NCI-H446 treated with DMSO at 0.1 percent for 48 hours (cell line): ENCODE measurements at regions not wholly inside any gene's neighbourhood (a gene's known extent, or its start where the extent isn't known, plus 50 kb on each side); places are given as distances from the start of the nearest gene placed in this dataset.

Experiments used
- DNase-seq: peaks from one replicate; lab custom pipeline; 2025; lab: John Stamatoyannopoulos, UW

- no peak for DNase-seq
Measured at GRCh38 chr2:45337481-45337880, 273.6 kb downstream of the SRBD1 start.

GRCh38 chr2:45334205-45334604 lies 276.9 kb downstream of the SRBD1 start:
- no peak for DNase-seq

GRCh38 chr2:45332567-45332966 lies 278.5 kb downstream of the SRBD1 start:
- no peak for DNase-seq

DNA sequence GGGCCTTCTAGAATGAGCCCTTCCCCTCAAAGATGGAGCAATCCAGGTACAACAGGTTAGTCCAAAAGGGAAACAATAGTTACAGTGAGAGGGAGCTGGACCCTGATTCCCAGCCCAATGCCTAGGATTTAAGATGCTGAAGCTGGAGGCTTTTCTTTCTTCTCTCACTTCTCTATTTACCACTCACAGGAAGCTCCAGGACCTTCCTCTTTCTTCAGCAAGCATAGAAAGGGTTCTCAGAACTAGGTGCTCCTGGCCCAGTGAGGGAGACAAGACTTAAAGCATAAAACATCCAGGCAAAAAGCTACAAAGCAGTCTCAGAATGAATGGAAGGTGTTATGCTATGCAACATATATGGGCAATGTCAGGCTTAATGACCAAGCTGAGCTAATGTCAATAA lies 279.0 kb downstream of the SRBD1 start:
- DNase-seq: no peak

DNA sequence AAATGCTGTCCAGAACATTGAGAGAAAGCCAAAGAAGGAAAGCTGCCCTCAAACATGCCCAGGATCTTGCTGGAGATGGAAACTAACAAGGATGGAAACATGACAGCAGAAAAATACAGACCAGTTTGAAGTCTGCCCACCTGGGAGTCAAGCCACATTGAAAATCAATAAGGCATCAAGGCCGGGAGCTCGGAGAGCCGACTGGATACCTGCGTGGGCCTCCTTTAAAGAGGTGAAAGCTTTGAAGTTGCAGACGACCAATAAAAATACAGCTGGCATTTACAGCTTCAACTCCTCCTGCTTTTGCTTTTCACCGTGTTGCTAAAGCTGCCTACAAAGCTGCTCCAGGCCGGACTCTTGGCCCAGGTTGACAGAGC lies 279.7 kb downstream of the SRBD1 start:
- DNase-seq: no peak

GRCh38 chr2:45330637-45331409 lies 280.2 kb downstream of the SRBD1 start:
- DNase-seq: no peak

DNA sequence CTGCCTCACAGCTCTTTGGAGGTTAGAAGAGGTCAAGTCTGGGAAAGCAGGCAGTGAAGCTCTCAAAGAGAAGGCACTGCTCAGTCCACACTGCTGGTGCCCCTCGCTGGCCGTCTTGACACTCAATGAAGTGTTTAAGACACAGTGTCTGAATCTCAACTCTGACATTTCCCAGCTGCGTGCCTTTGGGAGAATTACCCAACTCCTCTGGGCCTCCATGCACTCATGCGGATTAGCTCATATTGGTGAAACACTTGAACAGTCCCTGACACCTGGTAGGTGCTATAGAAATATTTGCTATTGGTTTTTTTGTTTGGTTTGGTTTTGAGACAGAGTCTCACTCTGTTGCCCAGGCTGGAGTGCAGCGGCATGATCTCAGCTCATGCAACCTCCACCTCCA lies 281.0 kb downstream of the SRBD1 start:
- no peak for DNase-seq

GRCh38 chr2:45329045-45329677 lies 281.9 kb downstream of the SRBD1 start:
- DNase-seq: no peak

- DNase-seq: no peak
Measured at GRCh38 chr2:45328264-45328870, 282.7 kb downstream of the SRBD1 start.

GRCh38 chr2:45323344-45323743 lies 287.7 kb downstream of the SRBD1 start:
- no peak for DNase-seq

GRCh38 chr2:45320956-45321355 lies 290.1 kb downstream of the SRBD1 start:
- DNase-seq: no peak

DNA sequence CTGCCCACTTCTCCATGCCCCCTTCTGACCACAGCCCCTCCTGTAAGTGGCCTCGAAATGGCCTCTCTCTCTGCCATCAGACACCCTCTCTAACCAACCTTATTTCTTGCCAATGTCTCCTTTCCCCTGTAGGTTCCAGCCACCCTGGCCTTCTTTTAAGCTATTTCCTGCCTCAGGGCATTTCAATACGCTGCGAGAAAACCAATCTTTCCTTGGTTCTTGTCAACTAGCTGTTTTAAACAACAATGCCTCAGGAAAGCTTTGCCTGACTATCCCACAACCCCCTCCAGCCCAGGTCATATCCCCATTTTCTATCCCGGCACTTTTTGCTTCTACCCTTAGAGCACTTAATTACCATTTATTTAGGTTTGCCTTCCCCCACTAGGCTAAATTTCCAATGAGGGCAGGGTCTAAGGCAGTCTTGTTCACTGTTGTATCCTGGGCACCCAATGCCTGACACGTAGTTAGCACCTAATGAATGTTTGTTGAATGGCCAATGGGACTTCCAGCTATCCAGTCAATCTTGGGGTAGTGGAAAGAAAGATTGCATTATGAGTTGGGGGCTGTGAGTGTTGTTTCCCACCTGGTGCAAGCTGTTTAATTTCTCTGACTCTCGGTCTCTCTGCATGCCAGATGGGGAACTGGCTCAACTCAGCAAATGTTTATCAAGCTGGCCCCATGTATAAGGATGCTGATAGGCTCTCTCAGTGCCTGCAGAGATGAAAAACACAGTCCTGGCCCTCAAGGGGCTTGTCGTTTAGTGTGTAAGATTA lies 291.2 kb downstream of the SRBD1 start:
- DNase-seq: no peak

- no peak for DNase-seq
Measured at GRCh38 chr2:45318686-45319085, 292.4 kb downstream of the SRBD1 start.

- DNase-seq: no peak
Measured at GRCh38 chr2:45316576-45317338, 294.3 kb downstream of the SRBD1 start.

DNA sequence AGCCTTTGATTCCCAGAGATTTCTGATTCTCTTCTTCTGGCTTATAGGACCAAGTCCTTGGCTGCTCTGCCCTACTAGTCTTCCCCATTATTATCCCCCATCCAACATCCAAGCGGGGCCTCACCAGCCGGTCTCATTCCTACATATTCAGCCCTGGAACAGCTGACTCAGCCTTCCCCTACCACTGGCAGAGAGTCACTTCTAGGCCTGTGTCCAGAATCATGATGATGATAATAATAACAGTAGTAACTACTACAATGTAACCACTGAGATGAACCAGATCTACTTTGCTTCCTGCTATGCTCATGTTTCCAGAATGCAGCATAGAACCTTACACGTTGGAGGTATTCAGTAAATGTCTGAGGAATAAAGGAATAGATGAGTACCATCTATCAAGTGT lies 295.2 kb downstream of the SRBD1 start:
- DNase-seq: no peak

DNA sequence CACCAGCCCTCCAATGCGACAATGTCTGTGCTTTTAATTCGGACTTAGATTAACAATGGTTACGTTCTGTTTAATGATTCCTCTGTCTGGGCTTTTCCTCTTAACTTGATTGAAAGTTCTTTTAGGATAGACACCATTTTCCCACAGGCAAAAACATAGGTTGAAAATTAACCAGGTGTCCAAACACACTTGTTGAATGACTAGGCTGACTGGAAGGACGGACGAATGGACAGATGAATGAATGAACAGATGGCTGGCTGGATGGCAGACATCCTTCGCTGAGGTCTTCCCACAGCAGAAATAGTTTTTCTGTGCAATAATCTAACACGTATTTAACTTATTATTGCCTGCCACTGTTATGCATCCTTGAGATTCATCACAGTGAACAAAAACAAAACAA lies 298.8 kb downstream of the SRBD1 start:
- no peak for DNase-seq

- DNase-seq: no peak
Measured at GRCh38 chr2:45311559-45311958, 299.5 kb downstream of the SRBD1 start.

DNA sequence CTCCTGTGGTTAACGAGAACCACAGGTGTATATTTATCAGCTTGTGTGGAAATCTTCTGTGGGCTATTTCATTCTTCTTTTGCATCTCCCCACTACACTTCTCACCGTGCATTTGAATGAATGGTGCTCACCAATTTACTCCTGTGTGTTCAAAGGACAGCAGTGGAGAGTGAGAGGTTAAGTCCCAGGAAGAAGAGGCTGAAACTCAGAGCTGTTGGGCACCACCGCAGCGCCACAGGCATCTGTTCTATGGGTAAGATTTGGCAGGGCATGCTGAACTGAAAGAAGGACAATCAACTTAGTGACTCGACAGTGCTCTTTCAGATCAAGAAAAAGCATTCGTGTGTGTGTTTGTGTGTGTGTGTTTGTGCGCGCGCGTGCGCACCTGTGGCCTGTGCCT lies 297.9 kb upstream of the SIX2 start:
- no peak for DNase-seq

DNA sequence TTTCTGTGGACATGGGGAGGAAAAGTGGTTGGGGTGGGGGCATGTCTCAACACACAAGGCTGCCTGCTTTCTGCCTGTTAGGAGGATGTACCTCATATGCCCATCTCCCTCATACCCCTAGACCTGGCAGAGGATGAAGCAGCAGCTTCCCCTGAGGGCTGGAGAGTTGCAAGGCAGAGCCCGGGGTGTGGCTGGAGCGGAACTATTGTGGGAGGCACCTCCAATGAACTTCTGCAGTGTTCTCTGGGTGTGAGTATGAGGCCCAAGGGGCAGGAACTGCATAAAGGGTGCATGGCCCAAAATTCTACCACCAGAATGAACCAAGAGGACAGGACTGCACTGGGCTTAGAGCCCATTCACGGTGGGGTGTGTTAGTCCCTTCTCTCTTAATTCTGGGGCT lies 296.3 kb upstream of the SIX2 start:
- DNase-seq: no peak

DNA sequence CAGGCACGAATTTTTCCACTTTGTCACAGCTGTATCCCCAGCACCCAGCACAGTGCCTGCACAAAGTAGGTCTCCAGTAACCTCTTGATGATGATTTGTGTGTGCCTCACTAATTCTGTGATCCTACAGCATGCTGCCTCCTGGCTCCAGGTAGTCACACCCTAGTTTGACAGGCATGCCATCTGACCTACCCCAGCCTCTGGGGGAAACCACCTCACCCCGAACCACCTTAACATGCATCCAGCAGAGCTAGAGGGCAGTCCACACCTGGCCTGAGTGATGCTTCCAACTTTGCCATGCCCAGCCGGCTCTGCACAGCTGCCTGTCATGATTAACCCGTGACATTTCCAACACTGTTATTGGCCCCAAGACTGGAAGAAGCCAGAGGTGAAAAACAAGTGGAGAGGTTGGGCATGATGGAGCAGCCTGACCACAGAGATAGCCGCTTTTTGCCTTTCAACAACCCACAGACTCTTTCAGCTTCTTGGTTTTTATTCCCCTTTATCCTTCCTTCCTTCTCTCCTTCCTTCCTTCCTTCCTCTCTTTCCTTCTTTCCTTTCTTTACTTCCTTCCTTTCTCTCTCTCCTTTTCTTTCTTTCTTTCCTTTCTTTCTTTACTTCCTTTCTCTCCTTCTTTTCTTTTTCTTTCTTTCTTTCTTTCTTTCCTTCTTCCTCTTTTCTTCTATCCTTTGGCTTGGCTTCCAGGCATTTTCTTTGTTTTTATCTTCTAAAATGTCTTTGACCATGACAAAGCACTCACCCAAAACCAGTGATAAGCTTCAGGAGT lies 294.4 kb upstream of the SIX2 start:
- no peak for DNase-seq
